ENCODE measurements at regions not wholly inside any gene's neighbourhood (a gene's known extent, or its start where the extent isn't known, plus 50 kb on each side); places are given as distances from the start of the nearest gene placed in this dataset.

DNA sequence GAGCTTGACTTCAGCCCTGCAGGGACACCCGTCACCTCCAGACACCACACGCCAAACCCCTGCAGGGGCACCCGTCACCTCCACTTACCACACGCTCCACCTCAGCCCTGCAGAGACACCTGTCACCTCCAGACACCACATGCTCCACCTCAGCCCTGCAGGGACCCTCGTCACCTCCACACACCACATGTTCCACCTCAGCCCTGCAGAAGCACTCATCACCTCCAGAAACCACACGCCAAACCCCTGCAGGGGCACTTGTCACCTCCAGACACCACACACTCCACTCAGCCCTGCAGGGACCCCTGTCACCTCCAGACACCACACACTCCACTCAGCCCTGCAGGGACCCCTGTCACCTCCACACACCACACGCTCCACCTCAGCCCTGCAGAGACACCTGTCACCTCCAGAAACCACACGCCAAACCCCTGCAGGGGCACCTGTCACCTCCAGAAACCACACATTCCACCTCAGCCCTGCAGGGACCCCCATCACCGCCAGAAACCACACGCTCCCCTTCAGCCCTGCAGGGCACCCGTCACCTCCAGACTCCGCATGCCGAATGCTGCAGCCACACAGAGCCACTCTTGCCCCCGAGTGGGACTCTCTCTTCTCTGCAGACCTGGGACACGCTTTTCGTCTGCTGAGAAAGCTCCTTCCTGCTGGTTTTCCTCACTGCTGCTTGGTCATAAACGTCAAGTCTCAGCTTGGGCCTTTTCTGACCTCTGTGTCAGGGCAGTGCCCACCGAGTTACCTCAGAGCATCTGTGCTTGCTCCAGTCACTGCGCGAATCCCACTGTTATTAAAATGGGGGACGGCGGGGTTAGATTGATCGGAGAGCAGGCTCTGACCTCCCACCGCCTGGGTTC lies 77.5 kb upstream of the SALL3 start:
- TF ChIP-seq, protein P1, sequence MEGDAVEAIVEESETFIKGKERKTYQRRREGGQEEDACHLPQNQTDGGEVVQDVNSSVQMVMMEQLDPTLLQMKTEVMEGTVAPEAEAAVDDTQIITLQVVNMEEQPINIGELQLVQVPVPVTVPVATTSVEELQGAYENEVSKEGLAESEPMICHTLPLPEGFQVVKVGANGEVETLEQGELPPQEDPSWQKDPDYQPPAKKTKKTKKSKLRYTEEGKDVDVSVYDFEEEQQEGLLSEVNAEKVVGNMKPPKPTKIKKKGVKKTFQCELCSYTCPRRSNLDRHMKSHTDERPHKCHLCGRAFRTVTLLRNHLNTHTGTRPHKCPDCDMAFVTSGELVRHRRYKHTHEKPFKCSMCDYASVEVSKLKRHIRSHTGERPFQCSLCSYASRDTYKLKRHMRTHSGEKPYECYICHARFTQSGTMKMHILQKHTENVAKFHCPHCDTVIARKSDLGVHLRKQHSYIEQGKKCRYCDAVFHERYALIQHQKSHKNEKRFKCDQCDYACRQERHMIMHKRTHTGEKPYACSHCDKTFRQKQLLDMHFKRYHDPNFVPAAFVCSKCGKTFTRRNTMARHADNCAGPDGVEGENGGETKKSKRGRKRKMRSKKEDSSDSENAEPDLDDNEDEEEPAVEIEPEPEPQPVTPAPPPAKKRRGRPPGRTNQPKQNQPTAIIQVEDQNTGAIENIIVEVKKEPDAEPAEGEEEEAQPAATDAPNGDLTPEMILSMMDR (IDR thresholded peaks at IDR 0.05; ENCODE audit: low read depth, low read length), result no peak
- Histone ChIP-seq H3K4me3 (ENCODE audit: low read depth, low read length) (no peak overlapping the region), H3K4me1 (no peaks in the 10 kb centered on the region), H3K36me3 (no peaks in the 10 kb centered on the region), H3K9me3 (no peaks in the 10 kb centered on the region), H3K27me3 (no peaks in the 10 kb centered on the region; the same call in 1 of the 2 replicates)
- DNase-seq, result no peak

DNA sequence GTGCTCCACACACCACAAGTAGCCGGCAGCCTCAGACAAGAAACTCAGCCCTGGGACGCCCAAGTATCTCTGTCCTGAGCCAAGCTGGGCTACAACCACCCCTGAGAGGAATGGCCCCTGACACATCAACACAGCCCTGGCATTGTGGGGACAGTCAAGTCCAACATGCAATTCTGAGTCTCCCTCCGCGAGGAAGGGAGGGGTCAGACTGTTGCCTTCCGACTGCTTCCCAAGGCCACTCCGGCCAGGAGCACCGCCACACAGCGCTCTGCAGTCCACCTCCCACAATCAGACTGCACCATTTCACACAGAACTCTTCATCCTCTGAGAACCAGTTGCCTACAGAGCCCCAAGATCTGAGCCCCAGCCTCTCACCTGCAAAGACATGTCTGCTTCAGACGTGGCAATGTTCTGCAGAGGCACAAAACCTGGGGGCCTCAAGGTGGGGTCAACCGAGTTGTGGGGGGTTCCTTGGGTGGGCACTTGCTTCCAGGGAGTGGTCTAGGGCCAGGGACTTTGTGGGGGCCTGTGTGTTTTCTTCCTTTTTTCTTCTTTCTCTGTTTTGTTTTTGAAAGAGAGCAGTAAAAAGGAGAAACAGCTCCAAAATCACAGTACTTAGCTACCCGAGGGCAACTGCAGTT lies 76.7 kb upstream of the SALL3 start:
- TF ChIP-seq, protein P1 (IDR thresholded peaks at IDR 0.05; ENCODE audit: low read depth, low read length), result no peak
- no peak for DNase-seq

DNA sequence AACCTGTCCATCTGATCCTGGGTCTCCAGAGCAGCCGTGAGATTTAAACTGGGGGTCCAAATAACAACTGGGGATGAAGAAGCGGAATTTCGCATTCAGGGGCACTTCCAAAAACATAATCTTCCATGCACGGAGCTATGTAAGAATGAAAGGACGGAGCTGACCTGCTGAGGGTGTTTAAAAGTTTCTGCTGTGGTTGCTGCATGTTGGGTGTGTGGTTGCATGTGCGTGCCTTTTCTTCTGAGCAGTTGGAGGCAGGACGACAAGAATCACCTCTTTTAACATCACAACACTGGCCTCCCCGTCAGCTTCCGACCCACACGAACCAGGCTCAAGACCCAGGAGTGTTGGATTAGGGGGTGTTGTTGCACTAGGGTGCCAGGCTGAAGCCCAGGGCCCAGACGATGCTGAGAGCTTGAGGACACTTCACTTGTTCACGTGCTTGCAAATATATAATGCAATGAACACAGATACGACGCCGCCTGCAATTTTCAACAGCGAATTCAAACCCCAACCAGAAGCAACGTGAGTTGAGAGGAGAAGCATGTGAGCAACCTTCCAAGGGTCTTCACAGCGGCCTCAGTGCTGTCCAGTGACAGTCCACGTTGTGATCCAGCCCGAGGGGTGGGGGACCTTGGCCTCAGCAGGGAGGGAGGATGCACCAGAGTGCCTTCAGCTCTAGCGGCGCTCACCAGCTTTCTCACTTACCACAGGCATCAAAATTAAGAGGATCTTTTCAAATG lies 76.0 kb upstream of the SALL3 start:
- TF ChIP-seq, protein P1 (IDR thresholded peaks at IDR 0.05; ENCODE audit: low read depth, low read length), result no peak
- DNase-seq, result no peak

More for the DNA sequence above, 76.7 kb upstream of the SALL3 start:
- Histone ChIP-seq H3K27me3 (no peaks in the 10 kb centered on the region; the same call in 1 of the 2 replicates), H3K9me3 (no peaks in the 10 kb centered on the region), H3K36me3 (no peaks in the 10 kb centered on the region), H3K4me1 (no peaks in the 10 kb centered on the region), H3K4me3 (ENCODE audit: low read depth, low read length) (no peak overlapping the region)

DNA sequence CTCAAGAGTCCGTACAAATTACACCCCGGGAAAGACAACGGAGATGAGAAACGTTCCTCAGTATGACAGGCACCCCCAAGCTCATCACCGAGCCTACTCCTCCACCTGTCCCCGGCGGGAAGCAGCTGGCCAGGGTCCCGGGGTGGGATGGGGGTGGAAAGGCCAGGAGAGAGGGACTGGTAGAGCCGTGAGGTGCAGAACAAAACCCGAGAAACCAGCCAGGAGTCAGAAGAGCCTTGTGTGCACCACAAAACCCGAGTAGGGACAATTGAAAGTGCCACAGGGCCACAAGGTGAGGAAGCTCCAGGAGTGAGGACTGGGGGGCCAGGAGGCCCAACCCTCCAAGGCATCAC lies 75.5 kb upstream of the SALL3 start:
- H3K4me1 ChIP-seq, result no peaks in the 10 kb centered on the region
- TF ChIP-seq, protein P1 (IDR thresholded peaks at IDR 0.05; ENCODE audit: low read depth, low read length), result no peak

More for the DNA sequence above, 76.0 kb upstream of the SALL3 start:
- Histone ChIP-seq H3K9me3 (no peaks in the 10 kb centered on the region), H3K4me1 (no peaks in the 10 kb centered on the region), H3K27me3 (no peaks in the 10 kb centered on the region; the same call in 1 of the 2 replicates), H3K4me3 (ENCODE audit: low read depth, low read length) (no peak overlapping the region), H3K36me3 (no peaks in the 10 kb centered on the region)

GRCh38 chr18:78905334-78905733 lies 74.3 kb upstream of the SALL3 start:
- TF ChIP-seq, protein P1 (IDR thresholded peaks at IDR 0.05; ENCODE audit: low read depth, low read length), result no peak
- Histone ChIP-seq H3K4me1 (no peaks in the 10 kb centered on the region), H3K9me3 (no peaks in the 10 kb centered on the region), H3K36me3 (no peaks in the 10 kb centered on the region), H3K27me3 (no peaks in the 10 kb centered on the region; the same call in 1 of the 2 replicates), H3K4me3 (ENCODE audit: low read depth, low read length) (no peak overlapping the region)
- DNase-seq, result no peak

More for the DNA sequence above, 75.5 kb upstream of the SALL3 start:
- H3K27me3 ChIP-seq, result no peaks in the 10 kb centered on the region; the same call in 1 of the 2 replicates
- no peak for DNase-seq
- no peak overlapping the region for H3K4me3 ChIP-seq (ENCODE audit: low read depth, low read length)
- no peaks in the 10 kb centered on the region for H3K9me3 ChIP-seq
- no peaks in the 10 kb centered on the region for H3K36me3 ChIP-seq

Measured in BE2C (cell line).